PC-3 (cell line): ENCODE measurements at regions not wholly inside any gene's neighbourhood (a gene's known extent, or its start where the extent isn't known, plus 50 kb on each side); places are given as distances from the start of the nearest gene placed in this dataset.

Source experiments
- EZH2 ChIP-seq: fragments of 300-600 bp; sonication (generic); IDR thresholded peaks from one replicate; pipeline ENCODE4 v1.6.1; 2017; ENCODE audit warnings: antibody characterized with exemption, mild to moderate bottlenecking, low read length; ENCODE audit not compliant: unreplicated experiment
- EZH2phosphoT487 ChIP-seq: fragments of 300-600 bp; sonication (generic); IDR thresholded peaks from 2 replicates; pipeline ENCODE4 v1.6.1; 2018; ENCODE audit warnings: mild to moderate bottlenecking, antibody characterized with exemption, low read length, borderline replicate concordance
- TF ChIP-seq, protein P1 (sequence below): fragments of 300-600 bp; sonication (generic); conservative IDR thresholded peaks from 2 replicates; pipeline ENCODE4 v1.5.1; 2017; ENCODE audit warnings: antibody characterized with exemption, low read depth, mild to moderate bottlenecking, low read length

DNA sequence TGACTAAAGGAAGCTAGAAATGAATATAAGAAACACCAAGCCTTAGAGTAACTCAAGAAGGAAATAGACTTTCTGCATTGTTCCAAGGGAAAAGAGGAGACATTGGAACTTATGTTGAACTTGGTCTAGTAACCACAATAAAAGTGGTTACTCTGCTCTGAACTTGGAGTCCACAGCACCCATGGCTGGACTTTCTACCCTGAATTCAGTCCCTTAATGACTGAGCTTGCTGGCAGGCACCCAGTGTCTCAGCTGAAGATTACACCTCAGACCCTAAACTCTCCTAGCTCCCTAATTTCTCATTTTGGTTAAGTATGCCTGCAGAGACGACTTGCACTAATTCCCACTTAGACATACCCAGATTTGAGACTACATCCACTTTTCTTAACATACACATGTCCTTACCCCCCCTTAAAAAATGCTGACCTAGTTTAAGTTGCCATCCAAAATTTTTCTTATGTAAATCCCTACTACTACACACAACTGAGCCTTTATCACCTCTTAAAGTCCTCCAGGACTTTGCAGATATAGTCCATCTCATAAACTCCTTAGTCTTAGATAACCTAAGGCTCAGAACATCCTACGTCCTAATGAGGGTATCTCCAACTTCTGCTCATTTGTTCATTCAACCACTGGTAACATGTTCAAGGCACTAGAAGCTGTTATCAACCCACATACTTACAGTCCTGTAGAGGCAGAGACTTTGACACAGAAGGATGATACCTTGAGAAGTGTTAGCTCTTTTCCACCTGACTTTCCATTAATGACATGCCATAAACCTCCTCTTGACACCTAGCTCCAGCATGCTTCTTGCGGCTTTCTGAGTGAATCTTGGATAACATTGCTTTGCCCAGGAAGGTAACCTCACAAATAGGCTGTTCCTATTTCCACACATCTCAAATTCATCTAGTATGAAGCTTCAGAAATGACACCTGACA lies 129.8 kb downstream of the ALDH8A1 start:
- TF ChIP-seq, protein P1, sequence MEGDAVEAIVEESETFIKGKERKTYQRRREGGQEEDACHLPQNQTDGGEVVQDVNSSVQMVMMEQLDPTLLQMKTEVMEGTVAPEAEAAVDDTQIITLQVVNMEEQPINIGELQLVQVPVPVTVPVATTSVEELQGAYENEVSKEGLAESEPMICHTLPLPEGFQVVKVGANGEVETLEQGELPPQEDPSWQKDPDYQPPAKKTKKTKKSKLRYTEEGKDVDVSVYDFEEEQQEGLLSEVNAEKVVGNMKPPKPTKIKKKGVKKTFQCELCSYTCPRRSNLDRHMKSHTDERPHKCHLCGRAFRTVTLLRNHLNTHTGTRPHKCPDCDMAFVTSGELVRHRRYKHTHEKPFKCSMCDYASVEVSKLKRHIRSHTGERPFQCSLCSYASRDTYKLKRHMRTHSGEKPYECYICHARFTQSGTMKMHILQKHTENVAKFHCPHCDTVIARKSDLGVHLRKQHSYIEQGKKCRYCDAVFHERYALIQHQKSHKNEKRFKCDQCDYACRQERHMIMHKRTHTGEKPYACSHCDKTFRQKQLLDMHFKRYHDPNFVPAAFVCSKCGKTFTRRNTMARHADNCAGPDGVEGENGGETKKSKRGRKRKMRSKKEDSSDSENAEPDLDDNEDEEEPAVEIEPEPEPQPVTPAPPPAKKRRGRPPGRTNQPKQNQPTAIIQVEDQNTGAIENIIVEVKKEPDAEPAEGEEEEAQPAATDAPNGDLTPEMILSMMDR, result no peak
- TF ChIP-seq EZH2, result no peak
- no peak for TF ChIP-seq EZH2phosphoT487
